ENCODE measurements at regions not wholly inside any gene's neighbourhood (a gene's known extent, or its start where the extent isn't known, plus 50 kb on each side); places are given as distances from the start of the nearest gene placed in this dataset.

DNA sequence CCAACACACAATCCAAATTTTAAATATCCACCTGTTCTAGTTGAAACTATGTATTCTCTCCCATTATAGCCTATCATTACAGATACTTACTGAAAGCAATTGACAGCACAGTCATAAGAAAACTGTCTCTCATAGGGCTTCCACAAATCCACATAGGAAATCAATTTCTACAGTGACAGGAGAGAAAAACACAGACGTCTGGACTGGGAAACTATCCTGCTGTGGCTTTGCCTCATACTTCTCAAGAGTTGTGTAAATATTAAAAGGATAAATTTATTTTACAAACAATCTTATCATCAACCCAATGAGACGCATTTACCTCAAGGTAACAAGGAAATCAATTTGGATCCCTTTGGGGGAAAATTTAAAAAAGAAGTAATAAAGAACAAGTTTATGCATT is 517.5 kb downstream of the EFNA5 start:
- H3K9me3 ChIP-seq (ENCODE audit: control insufficient read depth in 4 of 4, low read length in 3 of 4) = no peaks in the 10 kb centered on the region
- TF ChIP-seq RAD21 (IDR thresholded peaks at IDR 0.05) = no peak
- no peak for TF ChIP-seq FOXA1 (IDR thresholded peaks at IDR 0.05)
- TF ChIP-seq SP1 (IDR thresholded peaks at IDR 0.05) = no peak
- no peak for TF ChIP-seq TAF1 (conservative IDR thresholded peaks at IDR 0.05)
- no peaks in the 10 kb centered on the region for H3K36me3 ChIP-seq (ENCODE audit: control insufficient read depth in 4 of 4, insufficient read depth in 3 of 4, low read depth in 1 of 4, low read length in 3 of 4)
- H3K27me3 ChIP-seq (ENCODE audit: control insufficient read depth in 4 of 4, insufficient read depth in 4 of 4, low read length in 3 of 4) = no peaks in the 10 kb centered on the region
- no peak overlapping the region for H3K9ac ChIP-seq (ENCODE audit: low read depth in 1 of 2, low read length in 2 of 2)
- H3K27ac ChIP-seq (ENCODE audit: low read depth in 1 of 2, low read length in 2 of 2) = no peak overlapping the region
- WGBS = 20% methylated on average over 2 of the region's 2 CpGs
- H3K4me1 ChIP-seq (ENCODE audit: control insufficient read depth in 4 of 4, insufficient read depth in 4 of 4, low read length in 3 of 4) = no peaks in the 10 kb centered on the region
- no peak overlapping the region for H3K4me3 ChIP-seq (ENCODE audit: low read depth in 1 of 3, low read length in 3 of 3)
- no peak for DNase-seq (ENCODE audit: low spot score)

DNA sequence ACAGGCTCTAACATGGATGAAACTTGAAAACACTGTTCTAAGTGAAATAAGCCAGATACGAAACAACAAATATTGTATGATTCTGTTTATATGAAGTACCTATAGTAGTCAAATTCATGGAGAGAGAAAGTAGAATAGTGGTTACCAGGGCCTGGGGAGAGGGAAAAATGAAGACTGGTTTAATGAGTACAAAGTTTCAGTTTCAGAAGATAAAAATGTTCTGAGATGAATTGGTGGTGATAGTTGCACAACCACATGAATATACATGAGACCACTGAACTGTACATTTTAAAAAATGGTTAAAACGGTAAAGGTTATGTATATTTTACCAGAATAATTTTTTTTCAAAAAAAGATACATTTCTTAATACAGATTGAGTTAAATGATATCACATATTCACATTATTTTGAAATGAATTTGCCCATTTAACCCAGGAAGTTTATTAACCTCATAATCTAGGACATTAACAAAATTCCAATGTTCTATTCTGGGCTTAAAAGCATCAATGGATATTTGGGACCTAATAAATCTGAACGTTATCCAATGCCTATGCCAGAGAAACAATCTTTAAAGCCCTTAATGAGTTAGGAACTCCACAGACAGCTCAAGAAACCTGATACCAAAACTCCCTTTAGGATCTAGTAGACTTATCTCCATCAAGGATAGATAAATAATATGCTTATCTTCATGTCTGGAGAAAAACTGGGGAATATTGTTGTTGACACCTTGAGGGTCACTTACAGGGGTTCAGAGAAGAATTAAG is 521.3 kb downstream of the EFNA5 start:
- no peaks in the 10 kb centered on the region for H3K4me1 ChIP-seq (ENCODE audit: control insufficient read depth in 4 of 4, insufficient read depth in 4 of 4, low read length in 3 of 4)
- no peaks in the 10 kb centered on the region for H3K9me3 ChIP-seq (ENCODE audit: control insufficient read depth in 4 of 4, low read length in 3 of 4)
- no peak for TF ChIP-seq FOXA2 (IDR thresholded peaks at IDR 0.05)
- DNase-seq (ENCODE audit: low spot score) = no peak
- H3K4me3 ChIP-seq (ENCODE audit: low read depth in 1 of 3, low read length in 3 of 3) = no peak overlapping the region
- H3K9ac ChIP-seq (ENCODE audit: low read depth in 1 of 2, low read length in 2 of 2) = no peak overlapping the region
- H3K36me3 ChIP-seq (ENCODE audit: control insufficient read depth in 4 of 4, insufficient read depth in 3 of 4, low read depth in 1 of 4, low read length in 3 of 4) = no peaks in the 10 kb centered on the region
- no peak overlapping the region for H3K27ac ChIP-seq (ENCODE audit: low read depth in 1 of 2, low read length in 2 of 2)
- WGBS = 48% methylated on average over 3 of the region's 3 CpGs
- no peaks in the 10 kb centered on the region for H3K27me3 ChIP-seq (ENCODE audit: control insufficient read depth in 4 of 4, insufficient read depth in 4 of 4, low read length in 3 of 4)

GRCh38 chr5:107147589-107147988 is 523.1 kb downstream of the EFNA5 start:
- WGBS = 71% methylated on average over 1 of the region's 1 CpG
- Histone ChIP-seq H3K4me1 (ENCODE audit: control insufficient read depth in 4 of 4, insufficient read depth in 4 of 4, low read length in 3 of 4) (no peaks in the 10 kb centered on the region), H3K36me3 (ENCODE audit: control insufficient read depth in 4 of 4, insufficient read depth in 3 of 4, low read depth in 1 of 4, low read length in 3 of 4) (no peaks in the 10 kb centered on the region), H3K9ac (ENCODE audit: low read depth in 1 of 2, low read length in 2 of 2) (no peak overlapping the region), H3K4me3 (ENCODE audit: low read depth in 1 of 3, low read length in 3 of 3) (no peak overlapping the region), H3K27me3 (ENCODE audit: control insufficient read depth in 4 of 4, insufficient read depth in 4 of 4, low read length in 3 of 4) (no peaks in the 10 kb centered on the region), H3K27ac (ENCODE audit: low read depth in 1 of 2, low read length in 2 of 2) (no peak overlapping the region), H3K9me3 (ENCODE audit: control insufficient read depth in 4 of 4, low read length in 3 of 4) (no peaks in the 10 kb centered on the region)
- TF ChIP-seq HNF4A (conservative IDR thresholded peaks at IDR 0.05) = no peak
- no peak for TF ChIP-seq REST (IDR thresholded peaks at IDR 0.05)
- no peak for TF ChIP-seq TAF1 (conservative IDR thresholded peaks at IDR 0.05)
- TF ChIP-seq EGR1 (IDR thresholded peaks at IDR 0.05; ENCODE audit: low read depth in 2 of 2) = no peak
- TF ChIP-seq SP1 (IDR thresholded peaks at IDR 0.05) = no peak
- TF ChIP-seq, protein P1, sequence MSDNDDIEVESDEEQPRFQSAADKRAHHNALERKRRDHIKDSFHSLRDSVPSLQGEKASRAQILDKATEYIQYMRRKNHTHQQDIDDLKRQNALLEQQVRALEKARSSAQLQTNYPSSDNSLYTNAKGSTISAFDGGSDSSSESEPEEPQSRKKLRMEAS (IDR thresholded peaks at IDR 0.05) = no peak
- TF ChIP-seq JUND (IDR thresholded peaks at IDR 0.05) = no peak
- no peak for TF ChIP-seq FOXA1 (IDR thresholded peaks at IDR 0.05)
- no peak for DNase-seq (ENCODE audit: low spot score)

Measured in liver (tissue), 7 donors.